Middle frontal gyrus (tissue), 1 donor: ENCODE measurements at regions not wholly inside any gene's neighbourhood (a gene's known extent, or its start where the extent isn't known, plus 50 kb on each side); places are given as distances from the start of the nearest gene placed in this dataset.
"Not testable (repeated sequence)": the region's sequence is repeated elsewhere in the genome, so short reads cannot be mapped to it uniquely, and the experiment has no call there.

Source experiments
- DNase-seq: peaks from one replicate; pipeline ENCODE4 v3.0.0-alpha.2; 2015; ENCODE audit warnings: low spot score; ENCODE audit errors: extremely low spot score

GRCh38 chr1:29590583-29591565 lies 354.6 kb downstream of the PTPRU start:
- no peak for DNase-seq

- DNase-seq, result not testable (repeated sequence)
Measured at GRCh38 chr1:29589716-29590115, 353.4 kb downstream of the PTPRU start.

GRCh38 chr1:29586991-29587745 lies 350.8 kb downstream of the PTPRU start:
- DNase-seq, result no peak

GRCh38 chr1:29586215-29586614 lies 349.9 kb downstream of the PTPRU start:
- DNase-seq, result no peak

- no peak for DNase-seq
Measured at GRCh38 chr1:29585656-29586055, 349.3 kb downstream of the PTPRU start.

- no peak for DNase-seq
Measured at GRCh38 chr1:29585201-29585600, 348.9 kb downstream of the PTPRU start.

- no peak for DNase-seq
Measured at GRCh38 chr1:29584776-29585175, 348.5 kb downstream of the PTPRU start.

GRCh38 chr1:29584362-29584761 lies 348.0 kb downstream of the PTPRU start:
- no peak for DNase-seq

GRCh38 chr1:29583727-29584126 lies 347.4 kb downstream of the PTPRU start:
- no peak for DNase-seq

- no peak for DNase-seq
Measured at GRCh38 chr1:29581256-29581655, 344.9 kb downstream of the PTPRU start.

- DNase-seq, result no peak
Measured at GRCh38 chr1:29579821-29580425, 343.6 kb downstream of the PTPRU start.

- no peak for DNase-seq
Measured at GRCh38 chr1:29577512-29577911, 341.2 kb downstream of the PTPRU start.

GRCh38 chr1:29576510-29576909 lies 340.2 kb downstream of the PTPRU start:
- no peak for DNase-seq

- DNase-seq, result no peak
Measured at GRCh38 chr1:29575826-29576225, 339.5 kb downstream of the PTPRU start.

- DNase-seq, result no peak
Measured at GRCh38 chr1:29575277-29575676, 339.0 kb downstream of the PTPRU start.

- no peak for DNase-seq
Measured at GRCh38 chr1:29574871-29575270, 338.5 kb downstream of the PTPRU start.

- no peak for DNase-seq
Measured at GRCh38 chr1:29569971-29570634, 333.8 kb downstream of the PTPRU start.

- no peak for DNase-seq
Measured at GRCh38 chr1:29567257-29567656, 330.9 kb downstream of the PTPRU start.

GRCh38 chr1:29565490-29565889 lies 329.2 kb downstream of the PTPRU start:
- no peak for DNase-seq

- DNase-seq, result no peak
Measured at GRCh38 chr1:29563571-29563970, 327.2 kb downstream of the PTPRU start.

GRCh38 chr1:29563092-29563491 lies 326.8 kb downstream of the PTPRU start:
- DNase-seq, result no peak
